HG02571 (cell line): ENCODE measurements at regions not wholly inside any gene's neighbourhood (a gene's known extent, or its start where the extent isn't known, plus 50 kb on each side); places are given as distances from the start of the nearest gene placed in this dataset.

Experiments
- ATAC-seq: cut with Tn5 transposase; IDR thresholded peaks from one replicate; pipeline ENCODE4 v1.9.1; 2021; ENCODE audit warnings: mild to moderate bottlenecking, moderate library complexity; ENCODE audit not compliant: unreplicated experiment

- no peak for ATAC-seq
These were observed 208.6 kb upstream of the STEAP4 start for GRCh38 chr7:88515301-88515700.

- ATAC-seq, result no peak
These were observed 202.6 kb upstream of the STEAP4 start for GRCh38 chr7:88509341-88509740.

- no peak for ATAC-seq
These were observed 193.4 kb upstream of the STEAP4 start for GRCh38 chr7:88500131-88500530.

GRCh38 chr7:88495881-88496725, 189.4 kb upstream of the STEAP4 start:
- ATAC-seq, result no peak

GRCh38 chr7:88492153-88492552, 185.5 kb upstream of the STEAP4 start:
- no peak for ATAC-seq

- ATAC-seq, result no peak
These were observed 184.2 kb upstream of the STEAP4 start for GRCh38 chr7:88490874-88491273.

- no peak for ATAC-seq
These were observed 183.5 kb upstream of the STEAP4 start for GRCh38 chr7:88490161-88490560.

GRCh38 chr7:88485821-88486220, 179.1 kb upstream of the STEAP4 start:
- ATAC-seq, result no peak

GRCh38 chr7:88484551-88484950, 177.9 kb upstream of the STEAP4 start:
- ATAC-seq, result no peak

GRCh38 chr7:88480896-88481295, 174.2 kb upstream of the STEAP4 start:
- ATAC-seq, result no peak

GRCh38 chr7:88480271-88480670, 173.6 kb upstream of the STEAP4 start:
- ATAC-seq, result no peak

- no peak for ATAC-seq
These were observed 171.3 kb upstream of the STEAP4 start for GRCh38 chr7:88477976-88478375.

GRCh38 chr7:88465600-88465999, 158.9 kb upstream of the STEAP4 start:
- ATAC-seq, result no peak

GRCh38 chr7:88462799-88463198, 156.1 kb upstream of the STEAP4 start:
- no peak for ATAC-seq

GRCh38 chr7:88460650-88461049, 154.0 kb upstream of the STEAP4 start:
- ATAC-seq, result no peak

- no peak for ATAC-seq
These were observed 152.3 kb upstream of the STEAP4 start for GRCh38 chr7:88458946-88459345.

- no peak for ATAC-seq
These were observed 151.6 kb upstream of the STEAP4 start for GRCh38 chr7:88458279-88458678.

GRCh38 chr7:88457320-88457719, 150.6 kb upstream of the STEAP4 start:
- ATAC-seq, result no peak

GRCh38 chr7:88456490-88456889, 149.8 kb upstream of the STEAP4 start:
- no peak for ATAC-seq

- ATAC-seq, result no peak
These were observed 149.0 kb upstream of the STEAP4 start for GRCh38 chr7:88455696-88456095.

- ATAC-seq, result no peak
These were observed 146.0 kb upstream of the STEAP4 start for GRCh38 chr7:88452646-88453045.

GRCh38 chr7:88450874-88451273, 144.2 kb upstream of the STEAP4 start:
- no peak for ATAC-seq

GRCh38 chr7:88449410-88449809, 142.7 kb upstream of the STEAP4 start:
- ATAC-seq, result no peak
